ENCODE measurements at regions not wholly inside any gene's neighbourhood (a gene's known extent, or its start where the extent isn't known, plus 50 kb on each side); places are given as distances from the start of the nearest gene placed in this dataset.
A peak's percentile ranks its signal among the peaks of the same experiment; 100 is the strongest.

DNA sequence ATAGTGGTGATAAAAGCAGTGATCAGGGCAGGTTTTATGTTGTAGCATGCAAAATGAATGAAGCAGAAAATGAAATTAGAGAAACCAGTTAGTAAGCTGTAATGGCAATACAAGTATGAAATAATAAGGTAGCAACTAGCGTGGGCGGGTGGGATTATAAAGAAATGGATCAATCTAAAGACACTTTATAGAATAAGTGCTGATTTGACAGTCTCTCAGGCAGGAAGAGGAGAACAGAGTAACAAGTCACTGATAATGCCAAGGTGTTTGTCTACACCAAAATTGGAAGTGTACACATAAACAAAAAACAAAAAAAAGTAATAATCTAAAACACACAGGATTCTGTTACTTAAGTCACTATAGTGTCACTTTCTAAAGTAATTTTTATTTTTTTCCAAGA lies 51.0 kb upstream of the PCBP1 start:
- no peak for DNase-seq (ENCODE audit: low read depth in 3 of 3, low spot score in 2 of 3)

DNA sequence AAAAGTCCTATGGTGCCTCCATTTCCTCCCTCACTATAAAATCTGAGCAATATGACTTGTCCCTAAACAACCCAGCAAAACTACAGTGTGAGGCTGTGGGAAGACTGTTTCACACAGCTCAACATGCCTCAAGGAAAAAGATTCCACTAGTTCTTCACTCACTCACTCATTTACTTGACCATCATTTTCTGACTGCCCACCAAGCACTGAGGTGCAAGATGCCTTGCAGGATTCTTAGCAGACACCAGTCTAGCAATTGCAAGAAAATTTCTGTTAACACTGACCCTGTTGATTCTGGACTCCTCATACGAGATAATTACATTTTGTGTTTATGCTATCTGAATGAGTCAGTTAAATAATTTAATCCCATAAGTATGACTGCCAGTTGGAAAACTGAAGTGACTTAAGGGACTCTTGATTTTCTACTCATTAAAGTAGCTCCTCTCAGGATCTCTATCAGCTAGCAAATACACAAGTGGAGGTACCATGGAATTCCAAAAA lies 51.9 kb upstream of the PCBP1 start:
- no peak for DNase-seq (ENCODE audit: low read depth in 3 of 3, low spot score in 2 of 3)

DNA sequence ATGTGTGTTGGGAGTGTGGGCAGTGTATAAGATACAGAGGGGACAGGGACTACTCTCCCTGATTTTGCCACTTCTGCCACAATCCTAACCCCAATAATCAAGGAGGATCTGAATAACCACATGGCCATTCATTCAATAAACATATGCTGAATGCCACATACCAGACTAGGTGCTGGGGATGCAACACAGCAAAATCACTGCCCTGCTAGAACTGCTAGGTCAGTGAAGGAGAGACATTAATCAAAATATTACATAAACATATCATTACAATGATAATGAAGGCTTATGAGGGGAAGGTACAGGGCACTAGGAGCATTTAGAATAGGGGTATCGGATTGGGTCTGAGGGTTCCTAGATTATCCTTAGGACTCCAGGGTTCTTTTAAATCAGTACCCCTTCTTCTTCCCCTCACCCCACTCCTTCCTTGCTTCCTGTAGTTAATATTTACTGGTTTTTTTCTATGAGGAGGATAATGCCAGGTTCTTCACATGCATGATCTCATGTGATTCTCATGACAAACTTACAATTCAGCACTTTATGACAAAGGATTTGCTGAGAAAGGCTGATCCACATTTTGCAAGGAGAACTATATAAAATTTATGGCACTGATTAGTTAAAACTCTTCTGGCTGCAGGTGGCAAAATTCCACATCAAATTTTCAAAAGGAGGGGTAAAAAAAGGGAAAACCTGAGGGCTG lies 56.4 kb upstream of the PCBP1 start:
- DNase-seq (ENCODE audit: low read depth in 3 of 3, low spot score in 2 of 3) = no peak

DNA sequence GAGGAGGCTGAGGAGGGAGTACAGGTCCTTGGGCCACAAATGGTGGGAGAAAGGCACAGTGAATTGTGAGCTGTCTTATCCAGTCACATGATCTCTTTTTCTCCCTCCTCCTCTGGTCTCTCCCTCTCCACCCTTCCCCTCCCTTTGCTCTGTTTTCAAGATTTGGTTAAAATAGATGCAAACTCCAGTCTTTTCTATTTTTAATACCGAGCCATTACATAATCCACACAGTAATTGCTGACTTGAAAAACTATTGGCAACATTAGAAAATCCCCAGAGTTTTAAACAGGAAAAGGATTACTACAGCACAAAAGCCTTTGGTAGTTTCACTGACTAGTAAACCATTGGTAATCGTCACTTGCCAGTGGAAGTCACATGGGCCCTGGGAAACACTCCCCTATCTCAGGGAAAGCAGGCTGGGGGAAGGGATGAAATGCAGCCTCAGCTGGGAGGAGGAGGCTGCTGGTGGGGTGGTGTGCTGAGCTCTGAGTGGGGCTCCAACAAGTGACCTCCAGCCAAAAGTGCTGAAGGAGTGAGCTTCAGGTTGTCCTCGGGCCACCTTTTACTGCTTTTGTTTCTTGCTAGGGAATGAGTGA lies 57.4 kb upstream of the PCBP1 start:
- DNase-seq (ENCODE audit: low read depth in 3 of 3, low spot score in 2 of 3) = peak in 1 of 3 donors; percentile 29

DNA sequence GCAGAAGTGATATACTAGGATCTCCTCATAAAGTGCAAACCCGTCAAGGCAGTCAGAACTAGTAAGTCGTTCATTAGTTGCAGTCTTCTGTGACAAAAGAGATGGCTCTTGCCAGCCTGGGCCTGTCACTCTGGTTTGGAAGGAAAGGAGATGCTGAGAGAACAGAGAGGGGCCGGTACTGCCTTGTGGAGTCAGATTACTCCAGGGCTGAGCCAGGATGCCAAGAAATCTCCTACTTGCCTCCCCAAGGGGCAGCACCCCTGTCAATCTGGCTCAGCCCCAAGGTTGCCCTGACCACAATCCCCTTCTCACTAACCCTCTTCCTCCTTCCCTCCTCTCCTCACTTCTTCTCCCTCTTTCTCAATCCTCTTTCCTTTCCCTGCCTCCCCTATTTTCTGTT lies 62.9 kb upstream of the ASPRV1 start:
- no peak for DNase-seq (ENCODE audit: low read depth in 3 of 3, low spot score in 2 of 3)

DNA sequence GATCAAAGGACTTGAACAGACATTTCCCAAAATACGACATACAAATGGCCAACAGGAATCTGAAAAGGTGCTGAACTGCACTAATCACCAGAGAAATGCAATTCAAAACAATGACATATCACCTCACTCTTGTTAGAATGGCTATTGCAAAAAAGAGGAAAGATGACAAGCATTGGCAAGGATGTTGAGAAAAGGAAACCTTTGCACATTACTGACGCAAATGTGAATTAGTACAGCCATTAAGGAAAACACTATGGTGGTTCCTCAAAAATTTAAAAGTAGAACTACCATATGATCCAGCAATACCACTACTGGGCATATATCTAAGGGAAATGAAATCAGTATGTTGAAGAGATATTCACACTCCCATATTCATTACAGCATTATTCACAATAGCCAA lies 57.7 kb upstream of the ASPRV1 start:
- no peak for DNase-seq (ENCODE audit: low read depth in 3 of 3, low spot score in 2 of 3)

DNA sequence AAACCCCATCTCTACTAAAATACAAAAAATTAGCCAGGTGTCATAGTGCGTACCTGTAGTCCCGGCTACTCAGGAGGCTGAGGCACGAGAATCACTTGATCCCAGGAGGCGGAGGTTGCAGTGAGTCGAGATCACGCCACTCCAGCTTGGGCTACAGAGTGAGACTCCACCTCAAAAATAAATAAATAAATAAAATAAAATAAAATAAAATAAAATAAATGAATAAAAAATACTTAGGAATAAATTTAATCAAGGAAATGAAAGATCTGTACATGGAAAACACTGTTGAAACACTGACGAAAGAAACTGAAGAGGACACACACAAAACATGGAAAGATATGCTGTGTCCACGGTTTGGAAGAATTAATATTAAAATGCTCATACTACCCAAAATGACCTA lies 56.5 kb upstream of the ASPRV1 start:
- no peak for DNase-seq (ENCODE audit: low read depth in 3 of 3, low spot score in 2 of 3)

DNA sequence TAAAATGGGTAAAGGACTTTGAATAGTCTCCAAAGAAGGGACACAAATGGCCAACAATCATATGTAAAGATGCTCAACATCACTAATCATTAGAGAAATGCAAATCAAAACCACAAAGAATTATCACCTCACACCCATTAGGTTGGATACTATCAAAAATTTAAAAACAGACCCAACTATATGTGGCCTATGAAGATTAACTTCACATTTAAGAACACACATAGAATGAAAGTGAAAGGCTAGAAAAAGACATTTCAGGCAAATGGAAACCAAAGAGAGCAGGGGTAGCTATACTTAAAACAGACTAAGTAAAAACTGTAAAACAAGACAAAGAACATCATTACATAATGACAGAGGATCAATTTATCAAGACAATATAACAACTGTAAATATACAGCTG lies 53.5 kb upstream of the ASPRV1 start:
- DNase-seq (ENCODE audit: low read depth in 3 of 3, low spot score in 2 of 3) = no peak

DNA sequence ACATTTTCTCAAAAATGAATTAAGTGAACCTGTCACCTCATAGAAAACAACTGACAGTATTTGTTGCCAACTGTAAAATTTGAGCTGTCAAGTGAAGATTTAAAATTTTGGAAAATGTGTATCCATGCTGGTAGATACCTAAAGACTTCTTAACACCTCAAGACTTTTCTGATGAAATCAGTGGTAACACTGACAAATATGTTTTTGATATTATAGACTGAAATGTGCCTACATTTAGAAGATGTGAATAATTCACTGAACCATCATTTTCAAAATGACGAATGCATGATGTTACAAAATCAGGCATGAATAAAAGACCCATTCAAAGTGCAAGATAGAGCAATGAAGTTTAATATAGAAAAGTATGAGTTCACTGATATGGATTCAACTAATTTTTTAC lies 51.5 kb upstream of the ASPRV1 start:
- no peak for DNase-seq (ENCODE audit: low read depth in 3 of 3, low spot score in 2 of 3)

DNA sequence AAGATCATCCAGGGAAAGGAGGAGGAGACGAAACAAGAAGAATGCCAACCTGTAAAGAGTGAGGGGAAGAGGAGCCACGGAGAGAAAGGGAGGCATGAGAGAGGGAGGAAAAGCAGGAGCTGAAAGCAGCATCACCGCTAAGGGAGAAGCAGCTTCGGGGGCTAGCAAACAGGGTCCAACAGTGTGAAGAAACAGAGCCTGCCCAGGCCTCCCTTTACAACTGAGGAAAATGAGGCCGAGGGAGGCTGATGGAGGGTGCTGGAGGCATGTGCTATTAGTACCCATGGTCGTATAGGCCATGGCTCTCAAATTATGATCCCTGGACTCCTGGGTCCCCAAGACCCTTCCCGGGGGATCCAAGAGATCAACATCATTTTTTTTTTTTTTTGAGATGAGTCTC lies 50.4 kb upstream of the ASPRV1 start:
- no peak for DNase-seq (ENCODE audit: low read depth in 3 of 3, low spot score in 2 of 3)

DNA sequence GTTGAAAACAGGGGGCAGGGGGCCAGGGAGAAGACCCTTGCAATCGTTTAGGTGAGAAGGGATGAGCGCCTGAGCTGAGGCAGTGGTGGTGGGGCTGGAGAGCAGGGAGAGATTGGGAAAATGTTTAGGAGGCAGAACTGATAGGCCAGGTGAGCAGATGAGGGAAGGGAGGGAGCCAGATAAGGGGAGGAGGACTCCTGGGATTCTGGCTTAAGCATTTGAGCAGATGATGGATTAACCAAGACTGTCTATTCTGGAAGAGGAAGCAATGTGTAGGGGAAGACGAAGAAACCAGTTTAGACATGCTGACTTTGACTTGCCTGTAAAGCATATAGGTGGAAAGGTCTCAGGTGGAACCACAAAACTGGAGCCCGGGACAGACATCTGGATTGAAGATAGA lies 49.9 kb upstream of the ASPRV1 start:
- no peak for DNase-seq (ENCODE audit: low read depth in 3 of 3, low spot score in 2 of 3)
